Sigmoid colon (tissue), 4 donors: ENCODE measurements at regions not wholly inside any gene's neighbourhood (a gene's known extent, or its start where the extent isn't known, plus 50 kb on each side); places are given as distances from the start of the nearest gene placed in this dataset.

Source experiments
- CTCF ChIP-seq, 4 experiments: fragments of 450-650 bp in 3 of 4; fragments of 200-600 bp in 1 of 4; IDR thresholded peaks; one replicate each; pipeline ENCODE4 v1.5.1; 2016 to 2019; ENCODE audit warnings: antibody characterized with exemption in 4 of 4, mild to moderate bottlenecking in 3 of 4, moderate library complexity in 2 of 4
- POLR2A ChIP-seq, 2 donors: fragments of 450-650 bp; IDR thresholded peaks; one replicate each; pipeline ENCODE4 v1.6.1; 2016; ENCODE audit warnings: antibody characterized with exemption in 2 of 2, mild to moderate bottlenecking in 2 of 2, moderate library complexity in 2 of 2
- POLR2AphosphoS5 ChIP-seq, 4 donors: sonication (generic); formaldehyde crosslinking; IDR thresholded peaks; one replicate each; pipeline ENCODE4 v1.6.1; 2017; ENCODE audit warnings: antibody characterized with exemption in 4 of 4

- TF ChIP-seq CTCF (IDR thresholded peaks at IDR 0.05): no peak
- TF ChIP-seq POLR2AphosphoS5 (IDR thresholded peaks at IDR 0.05): no peak
- TF ChIP-seq POLR2A (IDR thresholded peaks at IDR 0.05): no peak
Observed at GRCh38 chr13:38135592-38135991, 214.1 kb upstream of the UFM1 start.
